H1 (cell line): ENCODE measurements at regions not wholly inside any gene's neighbourhood (a gene's known extent, or its start where the extent isn't known, plus 50 kb on each side); places are given as distances from the start of the nearest gene placed in this dataset.

Experiments
- CTCF ChIA-PET: fragments of 300-600 bp; sonication (Branson Sonifier 250); formaldehyde crosslinking; loops from one replicate; lab custom pipeline; 2021; ENCODE audit not compliant: partially characterized antibody; lab: Charles Lee
- POLR2A ChIA-PET: fragments of 300-600 bp; sonication (Branson Sonifier 250); formaldehyde crosslinking; loops from one replicate; lab custom pipeline; 2021; ENCODE audit warnings: inconsistent platforms; ENCODE audit not compliant: partially characterized antibody; lab: Charles Lee
- DNase-seq, 2 experiments: peaks; one replicate each; pipeline versions ENCODE4 v3.0.0 to v3.0.0-alpha.2; 2010 to 2022; ENCODE audit warnings: low spot score in 2 of 2, low read depth in 1 of 2, mixed read lengths in 1 of 2
- FAIRE-seq: peaks from 2 replicates; lab custom pipeline; 2011; peaks lifted over from hg19 to GRCh38; lab: Jason Lieb, UNC
- H2AFZ ChIP-seq: 2 replicates; pipeline ENCODE4 v1.8.1; 2012; ENCODE audit warnings: low read length, inconsistent platforms
- H2AK5ac ChIP-seq: 2 replicates; pipeline ENCODE4 v1.6.1; 2013; ENCODE audit warnings: low read depth, low read length
- H2BK120ac ChIP-seq: replicated peaks from 2 replicates; pipeline ENCODE3; 2013; ENCODE audit warnings: low read depth, low read length, inconsistent platforms
- H2BK12ac ChIP-seq: 2 replicates; pipeline ENCODE4 v1.6.1; 2013; ENCODE audit warnings: low read depth, low read length
- H2BK15ac ChIP-seq: 2 replicates; pipeline ENCODE4 v1.6.1; 2013; ENCODE audit warnings: low read length
- H2BK20ac ChIP-seq: 2 replicates; pipeline ENCODE4 v1.6.1; 2013; ENCODE audit warnings: low read length
- H2BK5ac ChIP-seq: 2 replicates; pipeline ENCODE4 v1.6.1; 2013; ENCODE audit warnings: low read depth, low read length
- H3K14ac ChIP-seq: 2 replicates; pipeline ENCODE4 v1.6.1; 2013; ENCODE audit warnings: inconsistent platforms; ENCODE audit not compliant: insufficient read length
- H3K18ac ChIP-seq: 2 replicates; pipeline ENCODE4 v1.6.1; 2013; ENCODE audit warnings: low read length; ENCODE audit errors: extremely low read depth
- H3K23ac ChIP-seq: 2 replicates; pipeline ENCODE4 v1.6.1; 2013; ENCODE audit warnings: inconsistent platforms; ENCODE audit not compliant: insufficient read length
- H3K23me2 ChIP-seq: 2 replicates; pipeline ENCODE4 v1.6.1; 2013; ENCODE audit warnings: low read depth, low read length
- H3K27ac ChIP-seq: 2 replicates; pipeline ENCODE4 v1.6.1; 2011; ENCODE audit warnings: low read depth, low read length, inconsistent platforms
- H3K27me3 ChIP-seq, 4 experiments: replicated peaks in 1 of 4; 1 replicate in 1 of 4; 2 replicates in 3 of 4; pipeline versions ENCODE4 v1.6.1 to v1.8.1; 2011 to 2013; ENCODE audit warnings: low read length in 3 of 4, mild to moderate bottlenecking in 3 of 4, inconsistent platforms in 2 of 4, mixed read lengths in 2 of 4, moderate library complexity in 1 of 4; ENCODE audit not compliant: control insufficient read depth in 3 of 4, insufficient read depth in 3 of 4; ENCODE audit errors: extremely low read depth in 1 of 4
- H3K36me3 ChIP-seq, 4 experiments: 2 replicates each; pipeline versions ENCODE4 v1.6.1 to v1.8.1; 2011 to 2013; ENCODE audit warnings: mild to moderate bottlenecking in 4 of 4, low read length in 3 of 4, moderate library complexity in 2 of 4, control low read depth in 1 of 4, inconsistent platforms in 1 of 4; ENCODE audit not compliant: insufficient read depth in 4 of 4, control insufficient read depth in 2 of 4
- H3K4ac ChIP-seq: replicated peaks from 2 replicates; pipeline ENCODE3; 2013; ENCODE audit warnings: low read length, low read depth, mixed read lengths, inconsistent platforms; ENCODE audit not compliant: insufficient read length
- H3K4me1 ChIP-seq, 4 experiments: replicated peaks in 1 of 4; 1 replicate in 1 of 4; 2 replicates in 3 of 4; pipeline versions ENCODE4 v1.6.1 to v1.8.1; 2011 to 2013; ENCODE audit warnings: low read length in 3 of 4, inconsistent platforms in 2 of 4, mixed read lengths in 1 of 4; ENCODE audit not compliant: insufficient read depth in 4 of 4, control insufficient read depth in 3 of 4
- H3K4me2 ChIP-seq, 2 experiments: 2 replicates each; pipeline versions ENCODE4 v1.6.1 to v1.8.1; 2011 to 2013; ENCODE audit warnings: low read depth in 2 of 2, low read length in 2 of 2, control low read depth in 1 of 2, inconsistent platforms in 1 of 2, mild to moderate bottlenecking in 1 of 2; ENCODE audit not compliant: insufficient read depth in 1 of 2
- H3K4me3 ChIP-seq, 4 experiments: fragments of 200-600, 300-600 bp in 1 of 4; sonication (generic), shearing (Covaris generic), sonication (Bioruptor Twin) in 1 of 4; 2 replicates each; pipeline versions ENCODE4 v1.5.1 to v1.8.1; 2011 to 2016; ENCODE audit warnings: low read length in 4 of 4, low read depth in 3 of 4, control low read depth in 2 of 4, inconsistent platforms in 2 of 4, mild to moderate bottlenecking in 2 of 4, mixed read lengths in 1 of 4, moderate library complexity in 1 of 4; ENCODE audit not compliant: insufficient read depth in 2 of 4; ENCODE audit errors: extremely low read depth in 1 of 4
- H3K56ac ChIP-seq: replicated peaks from 2 replicates; pipeline ENCODE3; 2013; ENCODE audit warnings: low read depth, mild to moderate bottlenecking, mixed read lengths, low read length, inconsistent platforms; ENCODE audit not compliant: insufficient read length
- H3K79me1 ChIP-seq: 2 replicates; pipeline ENCODE4 v1.6.1; 2013; ENCODE audit warnings: low read depth, low read length, control low read depth
- H3K79me2 ChIP-seq, 2 experiments: 2 replicates each; pipeline versions ENCODE4 v1.6.1 to v1.8.1; 2012 to 2013; ENCODE audit warnings: low read length in 2 of 2, mild to moderate bottlenecking in 2 of 2, inconsistent platforms in 1 of 2; ENCODE audit not compliant: insufficient read depth in 2 of 2, control insufficient read depth in 1 of 2
- H3K9ac ChIP-seq, 4 experiments: replicated peaks in 1 of 4; 1 replicate in 1 of 4; 2 replicates in 3 of 4; pipeline versions ENCODE4 v1.6.1 to v1.8.1; 2011 to 2013; ENCODE audit warnings: low read depth in 3 of 4, low read length in 3 of 4, control low read depth in 2 of 4, mild to moderate bottlenecking in 2 of 4, moderate library complexity in 2 of 4, inconsistent platforms in 1 of 4; ENCODE audit errors: extremely low read depth in 1 of 4
- H3K9me3 ChIP-seq, 2 experiments: 2 replicates each; pipeline versions ENCODE4 v1.6.1 to v1.8.1; 2012 to 2013; ENCODE audit warnings: mild to moderate bottlenecking in 2 of 2, moderate library complexity in 2 of 2, control low read depth in 1 of 2, inconsistent platforms in 1 of 2, low read depth in 1 of 2, low read length in 1 of 2, mixed read lengths in 1 of 2; ENCODE audit not compliant: insufficient read depth in 2 of 2
- H4K20me1 ChIP-seq, 2 experiments: replicated peaks in 1 of 2; 2 replicates each; pipeline versions ENCODE3 to v1.8.1; 2011 to 2013; ENCODE audit warnings: inconsistent platforms in 2 of 2, low read length in 2 of 2, mild to moderate bottlenecking in 1 of 2; ENCODE audit not compliant: insufficient read depth in 2 of 2, control insufficient read depth in 1 of 2
- H4K5ac ChIP-seq: 2 replicates; pipeline ENCODE4 v1.6.1; 2013; ENCODE audit warnings: low read length, low read depth, mixed read lengths, inconsistent platforms; ENCODE audit not compliant: insufficient read length
- H4K8ac ChIP-seq: 2 replicates; pipeline ENCODE4 v1.8.0; 2013; ENCODE audit warnings: mild to moderate bottlenecking, moderate library complexity, low read length, inconsistent platforms; ENCODE audit not compliant: insufficient read depth; ENCODE audit errors: extremely low read depth
- H4K91ac ChIP-seq: replicated peaks from 2 replicates; pipeline ENCODE3; 2013; ENCODE audit warnings: low read length, mixed read lengths, inconsistent platforms; ENCODE audit not compliant: insufficient read length
- BRCA1 ChIP-seq: IDR thresholded peaks from 2 replicates; pipeline ENCODE4 v1.6.1; 2012; ENCODE audit warnings: low read depth, low read length, improper control_type of control experiment
- CEBPB ChIP-seq: IDR thresholded peaks from 2 replicates; pipeline ENCODE4 v1.6.1; 2012; ENCODE audit warnings: low read depth, low read length
- FOSL1 ChIP-seq: IDR thresholded peaks from 2 replicates; pipeline ENCODE4 v1.6.1; 2011; ENCODE audit warnings: mild to moderate bottlenecking, low read depth, low read length, moderate library complexity; ENCODE audit not compliant: insufficient read depth
- GABPA ChIP-seq: IDR thresholded peaks from 2 replicates; pipeline ENCODE4 v1.6.1; 2011; ENCODE audit warnings: mild to moderate bottlenecking, low read length, moderate library complexity, borderline replicate concordance; ENCODE audit not compliant: insufficient read depth
- GTF2F1 ChIP-seq: IDR thresholded peaks from 2 replicates; pipeline ENCODE4 v1.6.1; 2012; ENCODE audit warnings: low read depth, low read length, improper control_type of control experiment, borderline replicate concordance
- HDAC6 ChIP-seq: IDR thresholded peaks from one replicate; pipeline ENCODE4 v1.7.1; 2012; ENCODE audit warnings: low read depth, mild to moderate bottlenecking, inconsistent platforms, low read length, moderate library complexity
- MAFK ChIP-seq: IDR thresholded peaks from 2 replicates; pipeline ENCODE4 v1.6.1; 2012; ENCODE audit warnings: low read depth, mild to moderate bottlenecking, improper control_type of control experiment, low read length
- MAX ChIP-seq: IDR thresholded peaks from 2 replicates; pipeline ENCODE4 v1.6.1; 2012; ENCODE audit warnings: inconsistent platforms
- PHF8 ChIP-seq: fragments of 200-600 bp; sonication (generic); conservative IDR thresholded peaks from 2 replicates; pipeline ENCODE4 v1.7.1; 2012; ENCODE audit warnings: low read depth, mild to moderate bottlenecking, inconsistent platforms, low read length, moderate library complexity
- POLR2A ChIP-seq, 2 experiments: IDR thresholded peaks; 1 replicate in 1 of 2; 2 replicates in 1 of 2; pipeline ENCODE4 v1.6.1; 2011; ENCODE audit warnings: low read depth in 2 of 2, low read length in 2 of 2, mild to moderate bottlenecking in 2 of 2; ENCODE audit errors: control extremely low read depth in 1 of 2
- SP1 ChIP-seq: IDR thresholded peaks from 2 replicates; pipeline ENCODE4 v1.6.1; 2011; ENCODE audit warnings: low read depth, low read length
- TCF12 ChIP-seq: IDR thresholded peaks from 2 replicates; pipeline ENCODE4 v1.6.1; 2011; ENCODE audit warnings: low read depth, mild to moderate bottlenecking, low read length
- WGBS, 2 experiments: shearing (Covaris generic) in 1 of 2; methylation state at CpG; one replicate each; pipeline versions ENCODE4 v1.1.6 to v1.1.7; 2013 to 2015; ENCODE audit warnings: low lambda C conversion rate in 2 of 2, mixed read lengths in 2 of 2, inconsistent platforms in 1 of 2, low coverage in 1 of 2, missing lambda C conversion rate in 1 of 2; ENCODE audit not compliant: insufficient replicate concordance in 2 of 2, insufficient coverage in 1 of 2, insufficient read length in 1 of 2; ENCODE audit errors: extremely low coverage in 1 of 2, missing lambda C conversion rate in 1 of 2; 5-methylcytosine and 5-hydroxymethylcytosine counted together
- TF ChIP-seq, protein P1 (sequence below): IDR thresholded peaks from 2 replicates; pipeline ENCODE4 v1.6.1; 2012; ENCODE audit warnings: low read length, inconsistent platforms

DNA sequence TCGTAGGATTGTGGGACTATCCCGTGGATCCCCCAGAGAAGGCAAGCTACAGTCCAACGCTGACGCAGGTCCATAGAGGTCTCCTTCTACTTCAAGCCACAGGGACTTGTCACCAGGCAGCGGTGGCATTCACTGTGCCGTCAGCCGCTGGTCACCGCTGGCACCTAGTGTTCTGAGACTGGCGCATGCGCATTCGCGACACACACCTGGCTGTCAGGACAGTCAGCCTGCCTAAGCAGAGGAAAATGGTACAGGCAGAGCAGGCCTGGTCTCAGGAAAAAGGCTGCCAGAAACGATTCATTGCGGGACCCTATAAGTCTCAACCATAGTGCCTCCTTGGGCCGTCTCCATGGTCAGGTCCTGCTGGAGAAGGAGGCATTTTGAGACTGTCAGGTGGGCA is 138.0 kb upstream of the WSB1 start:
- Histone ChIP-seq H2BK5ac (no peak overlapping the region), H2AFZ (no peak overlapping the region), H4K91ac (no peak overlapping the region), H2AK5ac (no peak overlapping the region), H2BK15ac (no peak overlapping the region), H3K27ac (no peak overlapping the region), H3K18ac (no peak overlapping the region), H3K36me3 (no peaks in the 10 kb centered on the region), H4K5ac (no peak overlapping the region), H3K4me1 (no peaks in the 10 kb centered on the region), H2BK20ac (no peak overlapping the region), H2BK12ac (no peak overlapping the region), H4K20me1 (no peaks in the 10 kb centered on the region), H3K23me2 (no peaks in the 10 kb centered on the region), H3K4me3 (no peak overlapping the region), H3K27me3 (no peaks in the 10 kb centered on the region; a peak in 1 of 7 replicates), H3K23ac (no peak overlapping the region), H3K9me3 (peaks cover 80% of the 10 kb centered on the region in 2 experiments), H3K79me2 (no peaks in the 10 kb centered on the region), H3K4me2 (no peak overlapping the region), H2BK120ac (no peak overlapping the region), H3K56ac (no peak overlapping the region), H3K4ac (no peak overlapping the region), H3K79me1 (no peaks in the 10 kb centered on the region), H3K9ac (no peak overlapping the region), H3K14ac (no peak overlapping the region), H4K8ac (no peak overlapping the region)
- ChIA-PET CTCF (no interaction called here), POLR2A (no interaction called here)
- FAIRE-seq (no peak), DNase-seq (no peak)
- 90% methylated on average over 15 of the region's 15 CpGs; no CpG with 5 or more reads in 1 of the 2 experiments for WGBS, 2 experiments
- TF ChIP-seq POLR2A (IDR thresholded peaks at IDR 0.05; ENCODE audit: control extremely low read depth in 1 of 2, low read depth in 2 of 2, low read length in 2 of 2) (no peak), SP1 (no peak), CEBPB (no peak), BRCA1 (no peak), MAFK (no peak), TCF12 (no peak), GTF2F1 (no peak), HDAC6 (no peak), GABPA (no peak), MAX (no peak), PHF8 (no peak), FOSL1 (no peak)
- TF ChIP-seq, protein P1, sequence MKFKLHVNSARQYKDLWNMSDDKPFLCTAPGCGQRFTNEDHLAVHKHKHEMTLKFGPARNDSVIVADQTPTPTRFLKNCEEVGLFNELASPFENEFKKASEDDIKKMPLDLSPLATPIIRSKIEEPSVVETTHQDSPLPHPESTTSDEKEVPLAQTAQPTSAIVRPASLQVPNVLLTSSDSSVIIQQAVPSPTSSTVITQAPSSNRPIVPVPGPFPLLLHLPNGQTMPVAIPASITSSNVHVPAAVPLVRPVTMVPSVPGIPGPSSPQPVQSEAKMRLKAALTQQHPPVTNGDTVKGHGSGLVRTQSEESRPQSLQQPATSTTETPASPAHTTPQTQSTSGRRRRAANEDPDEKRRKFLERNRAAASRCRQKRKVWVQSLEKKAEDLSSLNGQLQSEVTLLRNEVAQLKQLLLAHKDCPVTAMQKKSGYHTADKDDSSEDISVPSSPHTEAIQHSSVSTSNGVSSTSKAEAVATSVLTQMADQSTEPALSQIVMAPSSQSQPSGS: no peak
